ENCODE measurements at regions not wholly inside any gene's neighbourhood (a gene's known extent, or its start where the extent isn't known, plus 50 kb on each side); places are given as distances from the start of the nearest gene placed in this dataset.
"Not testable (repeated sequence)": the region's sequence is repeated elsewhere in the genome, so short reads cannot be mapped to it uniquely, and the experiment has no call there.

DNA sequence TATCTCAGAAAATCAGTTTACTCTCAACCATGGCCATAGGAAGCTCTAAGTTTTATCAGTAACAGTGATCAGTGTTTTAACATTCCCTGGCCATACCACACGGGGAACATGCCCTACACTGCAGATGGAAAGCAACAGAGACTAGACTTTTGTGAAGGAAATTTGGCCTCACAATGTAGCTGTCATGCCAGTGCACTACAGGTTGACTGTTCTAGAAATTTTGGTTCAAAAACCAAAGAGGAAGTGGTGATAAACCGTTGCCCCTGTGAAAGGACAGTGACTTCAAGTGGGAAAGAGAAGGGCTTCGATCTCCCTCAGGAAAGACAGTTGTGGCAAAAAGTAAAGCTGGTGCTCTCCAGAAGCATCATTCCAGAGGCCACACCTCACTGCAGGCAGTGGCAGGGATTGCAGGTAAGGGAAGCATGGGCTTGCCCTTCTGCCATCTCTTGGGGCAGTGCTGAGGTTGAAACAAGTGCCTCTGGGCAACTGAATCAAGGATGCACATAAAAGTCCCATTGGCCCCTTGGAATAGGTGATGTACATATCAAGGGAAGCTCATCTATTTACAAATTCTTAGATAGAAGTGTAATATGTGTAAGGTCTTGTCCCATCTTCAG is 143.4 kb downstream of the PPIAL4A start:
- H3K27me3 ChIP-seq (ENCODE audit: control insufficient read depth, insufficient read depth, low read length, poor library complexity, severe bottlenecking); H3K36me3 ChIP-seq (ENCODE audit: control insufficient read depth, insufficient read depth, low read length); DNase-seq; H3K27ac ChIP-seq (ENCODE audit: low read depth, low read length); H3K4me1 Mint-ChIP-seq; H3K9ac ChIP-seq (ENCODE audit: extremely low read depth, low read length, poor library complexity, severe bottlenecking); H3K9me3 Mint-ChIP-seq; H3K9me3 ChIP-seq (ENCODE audit: control insufficient read depth, low read length); H3K27ac Mint-ChIP-seq; H3K4me1 ChIP-seq (ENCODE audit: control insufficient read depth, insufficient read depth, low read length); H3K4me3 ChIP-seq (ENCODE audit: low read length); H3K4me3 Mint-ChIP-seq; H3K27me3 Mint-ChIP-seq (ENCODE audit: insufficient read depth); H3K36me3 Mint-ChIP-seq (ENCODE audit: low read depth): not testable (repeated sequence)
- 79 to 80% methylated on average over 1 to 2 of the region's 3 CpGs for WGBS, 2 experiments (ENCODE audit: insufficient coverage in 1 of 2, insufficient read length in 1 of 2)

DNA sequence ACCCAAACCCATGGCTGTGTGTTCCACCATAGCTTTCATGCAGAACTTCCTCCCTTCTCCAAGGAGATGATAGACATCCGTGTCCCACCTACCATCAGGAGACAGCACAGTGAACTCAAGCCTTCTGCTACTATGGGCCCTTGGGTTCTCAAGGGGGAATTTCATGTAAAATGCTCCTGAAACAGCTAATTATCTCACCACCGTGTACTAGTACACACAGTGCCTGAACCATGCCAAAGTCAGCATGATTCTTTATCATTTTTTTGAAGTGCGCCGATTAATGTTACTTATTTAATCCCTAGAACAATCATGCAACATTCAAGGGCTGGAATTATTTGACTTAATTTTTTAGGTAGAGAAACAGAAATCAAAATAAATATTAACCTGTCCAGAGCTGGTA is 147.2 kb downstream of the PPIAL4A start:
- no CpG with 5 or more reads among the region's 4 CpGs for WGBS, 2 experiments (ENCODE audit: insufficient coverage in 1 of 2, insufficient read length in 1 of 2)
- DNase-seq; H3K27ac ChIP-seq (ENCODE audit: low read depth, low read length); H3K4me3 ChIP-seq (ENCODE audit: low read length); H3K4me1 Mint-ChIP-seq; H3K36me3 ChIP-seq (ENCODE audit: control insufficient read depth, insufficient read depth, low read length); H3K4me1 ChIP-seq (ENCODE audit: control insufficient read depth, insufficient read depth, low read length); H3K36me3 Mint-ChIP-seq (ENCODE audit: low read depth); H3K27ac Mint-ChIP-seq; H3K9me3 ChIP-seq (ENCODE audit: control insufficient read depth, low read length); H3K27me3 ChIP-seq (ENCODE audit: control insufficient read depth, insufficient read depth, low read length, poor library complexity, severe bottlenecking); H3K4me3 Mint-ChIP-seq; H3K9me3 Mint-ChIP-seq; H3K9ac ChIP-seq (ENCODE audit: extremely low read depth, low read length, poor library complexity, severe bottlenecking); H3K27me3 Mint-ChIP-seq (ENCODE audit: insufficient read depth): not testable (repeated sequence)

DNA sequence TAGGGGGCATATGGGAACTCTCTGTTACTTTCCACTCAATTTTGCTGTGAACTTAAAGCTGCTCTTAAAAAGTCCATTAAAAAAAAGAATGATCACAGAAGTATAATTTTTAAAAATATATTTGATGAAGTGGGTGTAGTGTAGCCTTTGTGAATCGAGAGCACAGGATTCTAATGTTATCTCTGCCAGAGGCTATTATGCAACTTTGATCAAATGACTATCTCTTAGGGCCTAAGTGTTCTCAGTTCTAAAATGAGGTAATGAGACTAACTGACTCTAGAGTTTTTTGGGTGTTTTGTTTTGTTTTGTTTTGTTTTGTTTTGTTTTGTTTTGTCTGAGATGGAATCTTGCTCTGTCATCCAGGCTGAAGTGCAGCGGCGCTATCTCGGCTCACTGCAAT is 143.2 kb downstream of the FAM72B start:
- H3K27ac Mint-ChIP-seq; H3K4me3 ChIP-seq (ENCODE audit: low read length); H3K27me3 ChIP-seq (ENCODE audit: control insufficient read depth, insufficient read depth, low read length, poor library complexity, severe bottlenecking); H3K4me1 Mint-ChIP-seq; H3K9me3 ChIP-seq (ENCODE audit: control insufficient read depth, low read length); H3K4me3 Mint-ChIP-seq; H3K36me3 Mint-ChIP-seq (ENCODE audit: low read depth); DNase-seq; H3K9me3 Mint-ChIP-seq; H3K36me3 ChIP-seq (ENCODE audit: control insufficient read depth, insufficient read depth, low read length); H3K4me1 ChIP-seq (ENCODE audit: control insufficient read depth, insufficient read depth, low read length); H3K27me3 Mint-ChIP-seq (ENCODE audit: insufficient read depth); H3K27ac ChIP-seq (ENCODE audit: low read depth, low read length); H3K9ac ChIP-seq (ENCODE audit: extremely low read depth, low read length, poor library complexity, severe bottlenecking): not testable (repeated sequence)
- WGBS, 2 experiments (ENCODE audit: insufficient coverage in 1 of 2, insufficient read length in 1 of 2) = no CpG with 5 or more reads among the region's 4 CpGs

DNA sequence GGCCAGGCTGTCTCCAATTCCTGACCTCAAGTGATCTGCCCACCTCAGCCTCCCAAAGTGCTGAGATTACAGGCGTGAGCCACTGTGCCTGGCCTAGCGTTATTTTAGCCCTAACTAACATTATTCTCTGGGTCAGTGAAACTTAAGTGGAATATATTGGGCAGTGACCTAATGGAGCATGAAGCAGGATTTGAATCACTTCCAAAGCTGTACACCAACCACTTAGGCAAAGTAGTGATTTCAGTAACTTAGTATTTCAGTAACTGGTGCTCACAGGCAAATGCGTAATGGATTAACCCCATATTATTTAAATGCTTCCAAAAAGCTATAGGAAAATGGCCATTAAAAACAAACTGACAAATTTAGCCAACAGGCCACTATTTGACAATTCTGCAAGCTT is 142.6 kb downstream of the FAM72B start:
- H3K4me1 ChIP-seq (ENCODE audit: control insufficient read depth, insufficient read depth, low read length); H3K36me3 ChIP-seq (ENCODE audit: control insufficient read depth, insufficient read depth, low read length); H3K4me1 Mint-ChIP-seq; H3K27me3 ChIP-seq (ENCODE audit: control insufficient read depth, insufficient read depth, low read length, poor library complexity, severe bottlenecking); H3K27me3 Mint-ChIP-seq (ENCODE audit: insufficient read depth); DNase-seq; H3K9ac ChIP-seq (ENCODE audit: extremely low read depth, low read length, poor library complexity, severe bottlenecking); H3K27ac Mint-ChIP-seq; H3K9me3 ChIP-seq (ENCODE audit: control insufficient read depth, low read length); H3K9me3 Mint-ChIP-seq; H3K4me3 Mint-ChIP-seq; H3K27ac ChIP-seq (ENCODE audit: low read depth, low read length); H3K36me3 Mint-ChIP-seq (ENCODE audit: low read depth); H3K4me3 ChIP-seq (ENCODE audit: low read length): not testable (repeated sequence)
- WGBS, 2 experiments (ENCODE audit: insufficient coverage in 1 of 2, insufficient read length in 1 of 2) = 100% methylated on average over 2 of the region's 3 CpGs; no CpG with 5 or more reads in 1 of the 2 experiments

DNA sequence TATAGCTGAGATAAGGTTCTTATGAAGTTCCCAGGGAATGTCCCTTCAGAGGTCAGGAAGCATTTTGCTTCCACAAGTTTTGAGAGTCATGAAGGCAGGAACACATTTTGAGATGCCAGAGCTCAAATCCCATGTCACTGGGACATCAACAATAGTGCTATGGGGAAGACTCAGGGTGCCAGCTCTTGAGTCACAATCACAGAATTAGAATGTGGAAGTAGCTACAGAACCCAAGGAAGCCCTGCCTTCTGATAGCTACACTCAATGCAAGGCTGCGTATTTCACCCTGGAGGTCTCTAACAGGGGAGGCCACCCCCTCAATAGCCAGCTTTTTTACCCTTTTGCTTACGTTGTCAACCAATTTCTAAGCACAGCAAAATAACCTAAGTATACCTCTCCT is 141.3 kb downstream of the FAM72B start:
- H3K27me3 Mint-ChIP-seq (ENCODE audit: insufficient read depth); H3K27ac ChIP-seq (ENCODE audit: low read depth, low read length); H3K36me3 Mint-ChIP-seq (ENCODE audit: low read depth); DNase-seq; H3K4me3 Mint-ChIP-seq; H3K9me3 ChIP-seq (ENCODE audit: control insufficient read depth, low read length); H3K4me1 ChIP-seq (ENCODE audit: control insufficient read depth, insufficient read depth, low read length); H3K27ac Mint-ChIP-seq; H3K4me1 Mint-ChIP-seq; H3K4me3 ChIP-seq (ENCODE audit: low read length); H3K36me3 ChIP-seq (ENCODE audit: control insufficient read depth, insufficient read depth, low read length); H3K27me3 ChIP-seq (ENCODE audit: control insufficient read depth, insufficient read depth, low read length, poor library complexity, severe bottlenecking); H3K9me3 Mint-ChIP-seq; H3K9ac ChIP-seq (ENCODE audit: extremely low read depth, low read length, poor library complexity, severe bottlenecking): not testable (repeated sequence)
- WGBS, 2 experiments (ENCODE audit: insufficient coverage in 1 of 2, insufficient read length in 1 of 2) = 96% methylated on average over 1 of the region's 2 CpGs; no CpG with 5 or more reads in 1 of the 2 experiments

DNA sequence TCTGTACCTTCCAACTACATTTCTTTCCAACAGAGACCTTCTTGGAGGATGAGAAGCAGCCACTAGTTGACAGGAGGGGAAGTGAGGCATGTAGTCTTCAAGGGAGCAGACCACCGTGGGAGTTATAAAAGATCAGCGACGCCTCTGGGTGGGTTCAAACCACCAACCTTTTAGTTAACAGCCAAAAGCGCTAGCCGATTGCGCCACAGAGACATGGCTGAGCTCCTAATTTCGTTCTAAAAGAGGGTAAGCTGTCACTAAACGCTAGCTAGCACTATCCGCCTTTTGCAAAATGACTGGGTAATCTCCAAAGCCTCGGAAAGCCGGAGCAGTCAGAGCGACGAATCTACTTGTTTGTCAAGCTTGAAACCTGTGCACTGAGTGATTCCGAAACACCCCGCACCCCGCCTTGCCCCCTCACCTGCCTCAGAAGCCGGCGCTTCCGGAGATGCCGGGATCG is 135.8 kb downstream of the FAM72B start:
- H3K4me1 ChIP-seq (ENCODE audit: control insufficient read depth, insufficient read depth, low read length); H3K36me3 Mint-ChIP-seq (ENCODE audit: low read depth); H3K36me3 ChIP-seq (ENCODE audit: control insufficient read depth, insufficient read depth, low read length); H3K27ac Mint-ChIP-seq; H3K4me3 ChIP-seq (ENCODE audit: low read length); H3K9me3 ChIP-seq (ENCODE audit: control insufficient read depth, low read length); H3K27ac ChIP-seq (ENCODE audit: low read depth, low read length); H3K9ac ChIP-seq (ENCODE audit: extremely low read depth, low read length, poor library complexity, severe bottlenecking); H3K9me3 Mint-ChIP-seq; H3K4me1 Mint-ChIP-seq: not testable (repeated sequence)
- H3K27me3 Mint-ChIP-seq (ENCODE audit: insufficient read depth) = peaks cover 26% of the 10 kb centered on the region
- H3K27me3 ChIP-seq (ENCODE audit: control insufficient read depth, insufficient read depth, low read length, poor library complexity, severe bottlenecking) = peaks cover 14% of the 10 kb centered on the region
- 76 to 80% methylated on average over 2 to 13 of the region's 21 CpGs for WGBS, 2 experiments (ENCODE audit: insufficient coverage in 1 of 2, insufficient read length in 1 of 2)
- peak; percentile 45 for DNase-seq
- peak overlapping the region; percentile 47 for H3K4me3 Mint-ChIP-seq

DNA sequence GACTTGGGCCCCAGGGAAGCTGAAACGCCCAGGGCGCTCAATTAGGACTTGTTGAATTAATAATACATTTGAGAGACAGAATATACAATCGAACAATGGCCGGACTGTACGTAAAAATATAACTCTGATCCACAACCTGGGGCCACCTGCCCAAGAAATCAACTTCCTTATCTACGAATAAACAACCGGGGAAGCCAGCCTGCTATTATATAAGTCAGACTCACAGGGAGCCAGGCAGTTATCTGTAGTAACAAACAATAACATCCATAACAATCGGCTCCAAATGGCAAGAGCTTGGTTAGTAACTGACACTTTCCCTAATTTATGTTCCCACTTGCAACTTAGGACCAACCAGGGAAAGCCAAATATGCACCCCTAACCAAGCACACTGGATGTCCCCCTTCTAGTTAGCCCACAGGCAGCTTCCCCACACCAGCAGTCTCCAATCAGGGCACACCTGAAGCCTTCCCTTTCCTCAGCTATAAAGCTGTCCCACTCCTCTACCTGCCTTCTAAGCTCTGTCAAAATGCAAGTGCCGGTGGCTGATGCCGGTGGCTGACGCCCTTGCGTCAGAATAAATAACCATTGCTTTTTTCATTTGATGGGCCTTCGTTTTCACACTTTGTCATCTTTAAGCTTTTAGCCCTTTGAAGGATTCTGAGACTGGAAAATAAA is 135.2 kb downstream of the FAM72B start:
- peak overlapping the region; percentile 47 for H3K4me3 Mint-ChIP-seq
- H3K4me3 ChIP-seq (ENCODE audit: low read length); H3K9me3 ChIP-seq (ENCODE audit: control insufficient read depth, low read length); H3K9ac ChIP-seq (ENCODE audit: extremely low read depth, low read length, poor library complexity, severe bottlenecking); H3K36me3 Mint-ChIP-seq (ENCODE audit: low read depth); H3K27ac ChIP-seq (ENCODE audit: low read depth, low read length); DNase-seq; H3K9me3 Mint-ChIP-seq; H3K27ac Mint-ChIP-seq; H3K36me3 ChIP-seq (ENCODE audit: control insufficient read depth, insufficient read depth, low read length); H3K4me1 ChIP-seq (ENCODE audit: control insufficient read depth, insufficient read depth, low read length); H3K4me1 Mint-ChIP-seq: not testable (repeated sequence)
- WGBS, 2 experiments (ENCODE audit: insufficient coverage in 1 of 2, insufficient read length in 1 of 2) = no CpG with 5 or more reads among the region's 13 CpGs
- H3K27me3 Mint-ChIP-seq (ENCODE audit: insufficient read depth) = peaks cover 26% of the 10 kb centered on the region
- peaks cover 14% of the 10 kb centered on the region for H3K27me3 ChIP-seq (ENCODE audit: control insufficient read depth, insufficient read depth, low read length, poor library complexity, severe bottlenecking)

Data from endodermal cell (in vitro differentiated cells).